Activated CD4-positive, alpha-beta T cell treated with anti-CD3 and anti-CD28 coated beads, Interleukin-2, amount 50 U/mL, for 16 hours (primary cell): ENCODE measurements at regions not wholly inside any gene's neighbourhood (a gene's known extent, or its start where the extent isn't known, plus 50 kb on each side); places are given as distances from the start of the nearest gene placed in this dataset.
"Not testable (repeated sequence)": the region's sequence is repeated elsewhere in the genome, so short reads cannot be mapped to it uniquely, and the experiment has no call there.

Source experiments
- DNase-seq: peaks from one replicate; pipeline ENCODE4 v3.0.0-alpha.2; 2020

GRCh38 chr12:65741656-65742017 is 82.6 kb upstream of the HMGA2 start:
- no peak for DNase-seq

- no peak for DNase-seq
Observed at GRCh38 chr12:65742018-65743010, 82.0 kb upstream of the HMGA2 start.

GRCh38 chr12:65744236-65744840 is 79.9 kb upstream of the HMGA2 start:
- DNase-seq: not testable (repeated sequence)

- DNase-seq: no peak
Observed at GRCh38 chr12:65747338-65747737, 76.9 kb upstream of the HMGA2 start.

- no peak for DNase-seq
Observed at GRCh38 chr12:65748332-65748731, 76.0 kb upstream of the HMGA2 start.

GRCh38 chr12:65754290-65754689 is 70.0 kb upstream of the HMGA2 start:
- no peak for DNase-seq

- DNase-seq: no peak
Observed at GRCh38 chr12:65754744-65755595, 69.3 kb upstream of the HMGA2 start.

GRCh38 chr12:65755596-65755978 is 68.7 kb upstream of the HMGA2 start:
- no peak for DNase-seq

- DNase-seq: no peak
Observed at GRCh38 chr12:65756267-65756666, 68.0 kb upstream of the HMGA2 start.

- DNase-seq: peak; percentile 81
Observed at GRCh38 chr12:65756956-65757511, 67.2 kb upstream of the HMGA2 start.

GRCh38 chr12:65758401-65758800 is 65.9 kb upstream of the HMGA2 start:
- no peak for DNase-seq

- no peak for DNase-seq
Observed at GRCh38 chr12:65759735-65760134, 64.5 kb upstream of the HMGA2 start.

GRCh38 chr12:65761301-65761700 is 63.0 kb upstream of the HMGA2 start:
- no peak for DNase-seq

GRCh38 chr12:65764325-65764724 is 60.0 kb upstream of the HMGA2 start:
- no peak for DNase-seq

- DNase-seq: no peak
Observed at GRCh38 chr12:65765436-65765813, 58.9 kb upstream of the HMGA2 start.

- no peak for DNase-seq
Observed at GRCh38 chr12:65769880-65770279, 54.4 kb upstream of the HMGA2 start.
